ENCODE measurements at regions not wholly inside any gene's neighbourhood (a gene's known extent, or its start where the extent isn't known, plus 50 kb on each side); places are given as distances from the start of the nearest gene placed in this dataset.

DNA sequence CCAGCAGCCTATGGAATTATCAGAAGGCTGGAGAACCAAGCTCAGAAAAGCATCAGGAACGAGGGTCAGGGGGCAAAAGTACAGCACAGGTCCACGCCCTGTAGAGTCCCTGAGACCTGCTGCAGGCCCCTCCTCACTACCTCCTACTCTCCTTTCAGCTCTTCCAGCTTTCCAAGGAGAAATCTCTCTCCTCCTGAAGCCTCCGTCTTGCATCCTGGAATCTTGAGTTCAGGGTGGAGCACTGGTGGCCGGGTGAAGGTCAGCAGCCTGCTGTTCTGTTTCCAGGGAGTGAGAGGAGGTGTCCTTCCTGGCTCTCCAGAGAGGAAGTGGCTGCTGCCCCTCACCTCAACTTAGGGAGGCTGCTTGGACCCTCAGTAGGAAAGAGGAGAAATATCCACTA, 342.3 kb downstream of the ZSWIM6 start:
- TF ChIP-seq, protein P1, sequence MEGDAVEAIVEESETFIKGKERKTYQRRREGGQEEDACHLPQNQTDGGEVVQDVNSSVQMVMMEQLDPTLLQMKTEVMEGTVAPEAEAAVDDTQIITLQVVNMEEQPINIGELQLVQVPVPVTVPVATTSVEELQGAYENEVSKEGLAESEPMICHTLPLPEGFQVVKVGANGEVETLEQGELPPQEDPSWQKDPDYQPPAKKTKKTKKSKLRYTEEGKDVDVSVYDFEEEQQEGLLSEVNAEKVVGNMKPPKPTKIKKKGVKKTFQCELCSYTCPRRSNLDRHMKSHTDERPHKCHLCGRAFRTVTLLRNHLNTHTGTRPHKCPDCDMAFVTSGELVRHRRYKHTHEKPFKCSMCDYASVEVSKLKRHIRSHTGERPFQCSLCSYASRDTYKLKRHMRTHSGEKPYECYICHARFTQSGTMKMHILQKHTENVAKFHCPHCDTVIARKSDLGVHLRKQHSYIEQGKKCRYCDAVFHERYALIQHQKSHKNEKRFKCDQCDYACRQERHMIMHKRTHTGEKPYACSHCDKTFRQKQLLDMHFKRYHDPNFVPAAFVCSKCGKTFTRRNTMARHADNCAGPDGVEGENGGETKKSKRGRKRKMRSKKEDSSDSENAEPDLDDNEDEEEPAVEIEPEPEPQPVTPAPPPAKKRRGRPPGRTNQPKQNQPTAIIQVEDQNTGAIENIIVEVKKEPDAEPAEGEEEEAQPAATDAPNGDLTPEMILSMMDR (IDR thresholded peaks at IDR 0.05; ENCODE audit: low read depth, low read length), result no peak
- no peak for TF ChIP-seq EZH2phosphoT487 (IDR thresholded peaks at IDR 0.05; ENCODE audit: low read depth)

Measured in OCI-LY3 (cell line).